ENCODE measurements at regions not wholly inside any gene's neighbourhood (a gene's known extent, or its start where the extent isn't known, plus 50 kb on each side); places are given as distances from the start of the nearest gene placed in this dataset.

DNA sequence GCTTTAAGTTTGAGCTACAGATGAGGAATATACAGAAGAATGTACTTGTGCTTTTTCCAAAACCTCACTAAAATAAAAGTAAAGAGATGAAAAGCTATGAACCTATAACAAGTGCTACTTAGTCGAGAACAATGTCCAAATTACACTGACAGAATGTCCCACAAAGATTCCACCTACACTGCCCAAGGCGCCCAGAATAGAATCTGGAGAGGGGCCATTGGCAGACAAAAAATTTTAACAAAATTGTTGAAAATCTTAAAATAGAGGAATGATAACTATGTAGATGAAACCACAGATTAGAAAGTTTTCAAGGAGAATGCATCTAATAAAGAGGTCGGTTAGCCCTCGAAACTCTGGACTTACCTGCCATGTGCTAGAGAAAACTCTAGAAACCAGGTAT is 235.3 kb downstream of the CETN3 start:
- TF ChIP-seq MAFK (IDR thresholded peaks at IDR 0.05; ENCODE audit: low read depth, low read length) (no peak), RCOR1 (IDR thresholded peaks at IDR 0.05; ENCODE audit: insufficient replicate concordance, low read length) (no peak), USF2 (IDR thresholded peaks at IDR 0.05; ENCODE audit: low read depth, low read length) (no peak), CEBPB (IDR thresholded peaks at IDR 0.05; ENCODE audit: low read depth, low read length) (no peak), MAZ (IDR thresholded peaks at IDR 0.05; ENCODE audit: borderline replicate concordance, low read depth, low read length) (no peak), MXI1 (IDR thresholded peaks at IDR 0.05; ENCODE audit: borderline replicate concordance, low read depth, low read length) (no peak), RFX5 (IDR thresholded peaks at IDR 0.05; ENCODE audit: low read depth, low read length) (no peak)
- Histone ChIP-seq H2BK15ac (ENCODE audit: low read depth, low read length) (no peak overlapping the region), H2BK120ac (ENCODE audit: low read depth, low read length) (no peak overlapping the region), H3K9ac (ENCODE audit: low read depth, low read length) (no peak overlapping the region), H4K20me1 (ENCODE audit: insufficient read depth, low read length) (no peaks in the 10 kb centered on the region), H2AFZ (replicated peaks; ENCODE audit: low read length, poor library complexity) (no peak overlapping the region), H3K79me1 (ENCODE audit: low read depth in 1 of 2, low read length in 2 of 2) (no peaks in the 10 kb centered on the region), H3K9me1 (ENCODE audit: insufficient read depth, low read length) (no peaks in the 10 kb centered on the region), H4K8ac (ENCODE audit: low read depth in 2 of 2, low read length in 2 of 2) (no peak overlapping the region), H3K18ac (ENCODE audit: low read depth, low read length) (no peak overlapping the region), H2AK5ac (ENCODE audit: low read depth, low read length) (no peak overlapping the region), H3K4me1 (ENCODE audit: control insufficient read depth, insufficient read depth, low read length) (no peaks in the 10 kb centered on the region), H3K27me3 (ENCODE audit: control insufficient read depth, insufficient read depth, low read length) (no peaks in the 10 kb centered on the region), H4K91ac (ENCODE audit: insufficient read depth, low read depth, low read length) (no peak overlapping the region), H3K14ac (replicated peaks; ENCODE audit: low read depth, low read length) (no peak overlapping the region), H2AK9ac (replicated peaks; ENCODE audit: low read depth, low read length, poor library complexity) (no peak overlapping the region), H2BK20ac (ENCODE audit: low read depth, low read length) (no peak overlapping the region), H3K4ac (ENCODE audit: low read depth, low read length) (no peak overlapping the region), H2BK5ac (ENCODE audit: low read depth, low read length, poor library complexity, severe bottlenecking) (no peak overlapping the region), H3K36me3 (ENCODE audit: control insufficient read depth, insufficient read depth, low read length) (no peaks in the 10 kb centered on the region), H3K56ac (ENCODE audit: extremely low read depth, insufficient read depth, low read length) (no peak overlapping the region), H3K27ac (ENCODE audit: insufficient read depth, low read length) (no peak overlapping the region), H3K4me2 (ENCODE audit: low read depth, low read length) (no peak overlapping the region), H3K4me3 (ENCODE audit: insufficient read depth, low read depth, low read length) (no peak overlapping the region), H3K9me3 (ENCODE audit: control insufficient read depth, insufficient read depth, low read length) (0 out of 2 replicates have a peak, but pooled peaks cover 2% of the 10 kb centered on the region), H3K23ac (ENCODE audit: low read depth, low read length) (no peak overlapping the region), H4K5ac (ENCODE audit: low read depth, low read length) (no peak overlapping the region)
- DNase-seq (no peak), ATAC-seq (ENCODE audit: low read depth) (no peak)
- no CpG with 5 or more reads among the region's 4 CpGs for WGBS, 2 experiments (ENCODE audit: extremely low coverage in 2 of 2, insufficient read length in 1 of 2)
- intact Hi-C loops (cut with micrococcal nuclease) = no loop called here
- no TSS peak for BruUV-seq (replicated peaks)
- CTCF ChIA-PET = no interaction called here
- dilution Hi-C loops (cut with HindIII; ENCODE audit: low sequenced_read_pairs, unreplicated experiment) = no loop called here
- POLR2A ChIA-PET (ENCODE audit: unreplicated experiment) = no interaction called here
- in situ Hi-C loops (cut with MboI; ENCODE audit: low sequenced_read_pairs) = no loop called here
